Liver (tissue), 7 donors: ENCODE measurements at regions not wholly inside any gene's neighbourhood (a gene's known extent, or its start where the extent isn't known, plus 50 kb on each side); places are given as distances from the start of the nearest gene placed in this dataset.

Experiments
- DNase-seq: peaks from one replicate; pipeline ENCODE4 v3.0.0-alpha.2; 2017; ENCODE audit warnings: low spot score
- H3K27ac ChIP-seq, 2 donors: one replicate each; pipeline ENCODE4 v1.7.0; 2013; ENCODE audit warnings: inconsistent platforms in 2 of 2, low read length in 2 of 2, control low read depth in 1 of 2, low read depth in 1 of 2, mild to moderate bottlenecking in 1 of 2
- H3K27me3 ChIP-seq, 4 donors: one replicate each; pipeline versions ENCODE4 v1.6.1 to v1.7.0; 2013; ENCODE audit warnings: low read length in 3 of 4, inconsistent platforms in 1 of 4, mild to moderate bottlenecking in 1 of 4, moderate library complexity in 1 of 4; ENCODE audit not compliant: control insufficient read depth in 4 of 4, insufficient read depth in 4 of 4
- H3K36me3 ChIP-seq, 4 donors: one replicate each; pipeline versions ENCODE4 v1.6.1 to v1.7.0; 2013; ENCODE audit warnings: low read length in 3 of 4, mild to moderate bottlenecking in 3 of 4, low read depth in 1 of 4, moderate library complexity in 1 of 4; ENCODE audit not compliant: control insufficient read depth in 4 of 4, insufficient read depth in 3 of 4
- H3K4me1 ChIP-seq, 4 donors: one replicate each; pipeline versions ENCODE4 v1.6.1 to v1.7.0; 2013; ENCODE audit warnings: low read length in 3 of 4, mild to moderate bottlenecking in 3 of 4, moderate library complexity in 1 of 4; ENCODE audit not compliant: control insufficient read depth in 4 of 4, insufficient read depth in 4 of 4
- H3K4me3 ChIP-seq, 3 donors: one replicate each; pipeline versions ENCODE4 v1.6.1 to v1.7.0; 2013; ENCODE audit warnings: low read length in 3 of 3, control low read depth in 1 of 3, low read depth in 1 of 3, mild to moderate bottlenecking in 1 of 3
- H3K9ac ChIP-seq, 2 donors: one replicate each; pipeline ENCODE4 v1.7.0; 2013; ENCODE audit warnings: low read length in 2 of 2, mild to moderate bottlenecking in 2 of 2, moderate library complexity in 2 of 2, control low read depth in 1 of 2, low read depth in 1 of 2
- H3K9me3 ChIP-seq, 4 donors: one replicate each; pipeline versions ENCODE4 v1.6.1 to v1.7.0; 2013; ENCODE audit warnings: low read length in 3 of 4; ENCODE audit not compliant: control insufficient read depth in 4 of 4
- CTCF ChIP-seq: fragments of 150-350 bp; IDR thresholded peaks from 2 replicates; pipeline ENCODE4 v1.5.1; 2017; ENCODE audit warnings: improper control_type of control experiment, low read depth, low read length; ENCODE audit not compliant: missing input control
- EGR1 ChIP-seq, 2 donors: IDR thresholded peaks; 2 replicates each; pipeline ENCODE4 v1.6.1; 2016 to 2018; ENCODE audit warnings: antibody characterized with exemption in 2 of 2, low read depth in 2 of 2
- FOXA1 ChIP-seq: IDR thresholded peaks from 2 replicates; pipeline ENCODE4 v1.6.1; 2016; ENCODE audit warnings: antibody characterized with exemption
- FOXA2 ChIP-seq: IDR thresholded peaks from 2 replicates; pipeline ENCODE4 v1.6.1; 2016; ENCODE audit warnings: antibody characterized with exemption
- GABPA ChIP-seq, 2 donors: IDR thresholded peaks in 1 of 2; conservative IDR thresholded peaks in 1 of 2; 2 replicates each; pipeline ENCODE4 v1.6.1; 2016; ENCODE audit warnings: antibody characterized with exemption in 2 of 2, mild to moderate bottlenecking in 1 of 2, moderate library complexity in 1 of 2
- HNF4A ChIP-seq, 2 donors: conservative IDR thresholded peaks; 2 replicates each; pipeline ENCODE4 v1.6.1; 2016; ENCODE audit warnings: antibody characterized with exemption in 2 of 2, mild to moderate bottlenecking in 2 of 2
- HNF4G ChIP-seq: IDR thresholded peaks from 2 replicates; pipeline ENCODE4 v1.6.1; 2016; ENCODE audit warnings: antibody characterized with exemption
- JUND ChIP-seq, 2 donors: IDR thresholded peaks; 2 replicates each; pipeline ENCODE4 v1.6.1; 2016; ENCODE audit warnings: antibody characterized with exemption in 2 of 2
- MAX ChIP-seq: IDR thresholded peaks from 2 replicates; pipeline ENCODE4 v1.6.1; 2016; ENCODE audit warnings: antibody characterized with exemption
- NR2F2 ChIP-seq: IDR thresholded peaks from 2 replicates; pipeline ENCODE4 v1.6.1; 2016; ENCODE audit warnings: antibody characterized with exemption
- RAD21 ChIP-seq, 2 donors: IDR thresholded peaks; 2 replicates each; pipeline ENCODE4 v1.6.1; 2016; ENCODE audit warnings: antibody characterized with exemption in 2 of 2, mild to moderate bottlenecking in 2 of 2
- RXRA ChIP-seq, 2 donors: IDR thresholded peaks; 2 replicates each; pipeline ENCODE4 v1.6.1; 2017 to 2018; ENCODE audit warnings: antibody characterized with exemption in 2 of 2, mild to moderate bottlenecking in 1 of 2
- SP1 ChIP-seq: IDR thresholded peaks from 2 replicates; pipeline ENCODE4 v1.6.1; 2018; ENCODE audit warnings: antibody characterized with exemption, mild to moderate bottlenecking
- TAF1 ChIP-seq: conservative IDR thresholded peaks from 2 replicates; pipeline ENCODE4 v1.6.1; 2016; ENCODE audit warnings: antibody characterized with exemption, mild to moderate bottlenecking
- YY1 ChIP-seq: IDR thresholded peaks from 2 replicates; pipeline ENCODE4 v1.6.1; 2016; ENCODE audit warnings: antibody characterized with exemption, mild to moderate bottlenecking
- ZBTB33 ChIP-seq: IDR thresholded peaks from 2 replicates; pipeline ENCODE4 v1.6.1; 2016; ENCODE audit warnings: antibody characterized with exemption
- TF ChIP-seq, protein P1 (sequence below): IDR thresholded peaks from 2 replicates; pipeline ENCODE4 v1.6.1; 2016; ENCODE audit warnings: antibody characterized with exemption
- TF ChIP-seq, protein P2 (sequence below): IDR thresholded peaks from 2 replicates; pipeline ENCODE4 v1.6.1; 2016; ENCODE audit warnings: antibody characterized with exemption, mild to moderate bottlenecking
- donor health status: healthy.
- donor health status: healthy.
- donor health status: healthy.
- donor health status: healthy.

GRCh38 chr4:67355806-67356205 lies 189.5 kb downstream of the CENPC start:
- no peak overlapping the region for H3K27ac ChIP-seq
- H3K4me1 ChIP-seq = no peaks in the 10 kb centered on the region
- H3K9me3 ChIP-seq = no peaks in the 10 kb centered on the region
- no peak overlapping the region for H3K4me3 ChIP-seq
- TF ChIP-seq HNF4A (conservative IDR thresholded peaks at IDR 0.05) (no peak), RAD21 (IDR thresholded peaks at IDR 0.05) (no peak), FOXA2 (no peak), NR2F2 (no peak), YY1 (no peak), TAF1 (no peak), ZBTB33 (no peak), HNF4G (no peak), SP1 (no peak), CTCF (no peak), JUND (IDR thresholded peaks at IDR 0.05) (no peak), MAX (no peak), GABPA (IDR thresholded peaks at IDR 0.05 in 1 of 2, conservative IDR thresholded peaks at IDR 0.05 in 1 of 2) (no peak), FOXA1 (no peak), EGR1 (IDR thresholded peaks at IDR 0.05; ENCODE audit: low read depth in 2 of 2) (no peak), RXRA (IDR thresholded peaks at IDR 0.05) (no peak)
- TF ChIP-seq, protein P1, sequence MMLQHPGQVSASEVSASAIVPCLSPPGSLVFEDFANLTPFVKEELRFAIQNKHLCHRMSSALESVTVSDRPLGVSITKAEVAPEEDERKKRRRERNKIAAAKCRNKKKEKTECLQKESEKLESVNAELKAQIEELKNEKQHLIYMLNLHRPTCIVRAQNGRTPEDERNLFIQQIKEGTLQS = no peak
- TF ChIP-seq, protein P2, sequence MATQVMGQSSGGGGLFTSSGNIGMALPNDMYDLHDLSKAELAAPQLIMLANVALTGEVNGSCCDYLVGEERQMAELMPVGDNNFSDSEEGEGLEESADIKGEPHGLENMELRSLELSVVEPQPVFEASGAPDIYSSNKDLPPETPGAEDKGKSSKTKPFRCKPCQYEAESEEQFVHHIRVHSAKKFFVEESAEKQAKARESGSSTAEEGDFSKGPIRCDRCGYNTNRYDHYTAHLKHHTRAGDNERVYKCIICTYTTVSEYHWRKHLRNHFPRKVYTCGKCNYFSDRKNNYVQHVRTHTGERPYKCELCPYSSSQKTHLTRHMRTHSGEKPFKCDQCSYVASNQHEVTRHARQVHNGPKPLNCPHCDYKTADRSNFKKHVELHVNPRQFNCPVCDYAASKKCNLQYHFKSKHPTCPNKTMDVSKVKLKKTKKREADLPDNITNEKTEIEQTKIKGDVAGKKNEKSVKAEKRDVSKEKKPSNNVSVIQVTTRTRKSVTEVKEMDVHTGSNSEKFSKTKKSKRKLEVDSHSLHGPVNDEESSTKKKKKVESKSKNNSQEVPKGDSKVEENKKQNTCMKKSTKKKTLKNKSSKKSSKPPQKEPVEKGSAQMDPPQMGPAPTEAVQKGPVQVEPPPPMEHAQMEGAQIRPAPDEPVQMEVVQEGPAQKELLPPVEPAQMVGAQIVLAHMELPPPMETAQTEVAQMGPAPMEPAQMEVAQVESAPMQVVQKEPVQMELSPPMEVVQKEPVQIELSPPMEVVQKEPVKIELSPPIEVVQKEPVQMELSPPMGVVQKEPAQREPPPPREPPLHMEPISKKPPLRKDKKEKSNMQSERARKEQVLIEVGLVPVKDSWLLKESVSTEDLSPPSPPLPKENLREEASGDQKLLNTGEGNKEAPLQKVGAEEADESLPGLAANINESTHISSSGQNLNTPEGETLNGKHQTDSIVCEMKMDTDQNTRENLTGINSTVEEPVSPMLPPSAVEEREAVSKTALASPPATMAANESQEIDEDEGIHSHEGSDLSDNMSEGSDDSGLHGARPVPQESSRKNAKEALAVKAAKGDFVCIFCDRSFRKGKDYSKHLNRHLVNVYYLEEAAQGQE = no peak
- no peak overlapping the region for H3K9ac ChIP-seq
- DNase-seq = no peak
- H3K27me3 ChIP-seq = peaks cover 0 to 4% (median 0%) of the 10 kb centered on the region in 4 donors
- no peaks in the 10 kb centered on the region for H3K36me3 ChIP-seq
